ENCODE measurements at regions not wholly inside any gene's neighbourhood (a gene's known extent, or its start where the extent isn't known, plus 50 kb on each side); places are given as distances from the start of the nearest gene placed in this dataset.

- no peak for TF ChIP-seq POLR2A (IDR thresholded peaks at IDR 0.05)
- TF ChIP-seq, protein P1, sequence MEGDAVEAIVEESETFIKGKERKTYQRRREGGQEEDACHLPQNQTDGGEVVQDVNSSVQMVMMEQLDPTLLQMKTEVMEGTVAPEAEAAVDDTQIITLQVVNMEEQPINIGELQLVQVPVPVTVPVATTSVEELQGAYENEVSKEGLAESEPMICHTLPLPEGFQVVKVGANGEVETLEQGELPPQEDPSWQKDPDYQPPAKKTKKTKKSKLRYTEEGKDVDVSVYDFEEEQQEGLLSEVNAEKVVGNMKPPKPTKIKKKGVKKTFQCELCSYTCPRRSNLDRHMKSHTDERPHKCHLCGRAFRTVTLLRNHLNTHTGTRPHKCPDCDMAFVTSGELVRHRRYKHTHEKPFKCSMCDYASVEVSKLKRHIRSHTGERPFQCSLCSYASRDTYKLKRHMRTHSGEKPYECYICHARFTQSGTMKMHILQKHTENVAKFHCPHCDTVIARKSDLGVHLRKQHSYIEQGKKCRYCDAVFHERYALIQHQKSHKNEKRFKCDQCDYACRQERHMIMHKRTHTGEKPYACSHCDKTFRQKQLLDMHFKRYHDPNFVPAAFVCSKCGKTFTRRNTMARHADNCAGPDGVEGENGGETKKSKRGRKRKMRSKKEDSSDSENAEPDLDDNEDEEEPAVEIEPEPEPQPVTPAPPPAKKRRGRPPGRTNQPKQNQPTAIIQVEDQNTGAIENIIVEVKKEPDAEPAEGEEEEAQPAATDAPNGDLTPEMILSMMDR (IDR thresholded peaks at IDR 0.05 in 8 of 11, conservative IDR thresholded peaks at IDR 0.05 in 3 of 11) = no peak
These were observed 1071.1 kb downstream of the XPNPEP1 start for GRCh38 chr10:108852211-108852610.

All from spleen (tissue), 7 donors.